SK-N-SH (cell line): ENCODE measurements at regions not wholly inside any gene's neighbourhood (a gene's known extent, or its start where the extent isn't known, plus 50 kb on each side); places are given as distances from the start of the nearest gene placed in this dataset.

Experiments used
- POLR2AphosphoS5 ChIP-seq: IDR thresholded peaks from 2 replicates; pipeline ENCODE4 v1.6.1; 2012; ENCODE audit warnings: low read depth, low read length
- RCOR1 ChIP-seq: fragments of 150-350 bp; IDR thresholded peaks from 2 replicates; pipeline ENCODE4 v1.6.1; 2017; ENCODE audit warnings: antibody characterized with exemption, low read length
- TAF1 ChIP-seq: IDR thresholded peaks from 2 replicates; pipeline ENCODE4 v1.6.1; 2012; ENCODE audit warnings: low read depth, mild to moderate bottlenecking, low read length, moderate library complexity, borderline replicate concordance
- TF ChIP-seq, protein P1 (sequence below): fragments of 200-600 bp; sonication (generic); IDR thresholded peaks from 2 replicates; pipeline ENCODE4 v1.6.1; 2017; ENCODE audit warnings: antibody characterized with exemption, mild to moderate bottlenecking, moderate library complexity
- TF ChIP-seq, protein P2 (sequence below): IDR thresholded peaks from 2 replicates; pipeline ENCODE4 v1.6.1; 2012; ENCODE audit warnings: mild to moderate bottlenecking, low read depth, low read length, moderate library complexity
- TF ChIP-seq, protein P3 (sequence below): IDR thresholded peaks from 2 replicates; pipeline ENCODE4 v1.4.0; 2012; ENCODE audit warnings: low read depth, borderline replicate concordance
- TF ChIP-seq, protein P4 (sequence below): fragments of 150-350 bp; IDR thresholded peaks from 2 replicates; pipeline ENCODE4 v1.6.1; 2017; ENCODE audit warnings: antibody characterized with exemption, low read length, low read depth, borderline replicate concordance

DNA sequence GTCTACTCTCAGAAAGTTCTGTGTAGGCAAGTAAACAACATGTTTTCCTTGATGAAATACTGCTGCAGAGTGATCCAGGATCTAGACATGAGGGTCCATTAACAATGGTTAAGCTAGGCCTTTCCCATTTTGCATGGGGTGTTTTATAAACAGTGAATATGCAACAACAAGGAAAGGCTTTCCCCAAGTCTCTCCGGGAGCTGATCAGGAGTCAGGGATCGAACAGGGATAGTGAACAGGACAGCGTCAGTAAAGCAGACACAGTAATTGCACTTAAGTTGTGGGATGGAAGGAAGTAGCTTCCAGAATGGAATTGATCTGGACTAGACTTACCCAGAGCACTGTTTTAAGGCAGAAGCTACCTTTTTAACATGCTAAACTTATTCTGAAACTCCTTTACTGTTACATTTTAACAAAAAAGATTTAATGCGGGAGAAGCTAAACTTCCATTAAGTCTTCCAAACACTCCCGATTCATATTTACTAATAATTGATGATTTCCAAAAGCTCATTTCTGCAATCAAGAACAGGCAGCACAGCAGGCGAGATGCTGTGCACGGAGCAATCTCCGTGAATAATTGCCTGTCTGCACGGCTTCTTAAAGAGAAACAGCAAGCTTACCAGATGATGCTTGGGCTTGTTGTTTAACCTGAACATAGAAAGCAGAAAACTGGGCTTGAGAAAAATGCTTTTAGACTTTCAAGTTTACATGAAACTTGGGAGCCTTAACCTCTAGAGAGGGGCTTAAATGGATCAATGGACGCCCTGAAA lies 50.3 kb upstream of the DOCK1 start:
- TF ChIP-seq, protein P1, sequence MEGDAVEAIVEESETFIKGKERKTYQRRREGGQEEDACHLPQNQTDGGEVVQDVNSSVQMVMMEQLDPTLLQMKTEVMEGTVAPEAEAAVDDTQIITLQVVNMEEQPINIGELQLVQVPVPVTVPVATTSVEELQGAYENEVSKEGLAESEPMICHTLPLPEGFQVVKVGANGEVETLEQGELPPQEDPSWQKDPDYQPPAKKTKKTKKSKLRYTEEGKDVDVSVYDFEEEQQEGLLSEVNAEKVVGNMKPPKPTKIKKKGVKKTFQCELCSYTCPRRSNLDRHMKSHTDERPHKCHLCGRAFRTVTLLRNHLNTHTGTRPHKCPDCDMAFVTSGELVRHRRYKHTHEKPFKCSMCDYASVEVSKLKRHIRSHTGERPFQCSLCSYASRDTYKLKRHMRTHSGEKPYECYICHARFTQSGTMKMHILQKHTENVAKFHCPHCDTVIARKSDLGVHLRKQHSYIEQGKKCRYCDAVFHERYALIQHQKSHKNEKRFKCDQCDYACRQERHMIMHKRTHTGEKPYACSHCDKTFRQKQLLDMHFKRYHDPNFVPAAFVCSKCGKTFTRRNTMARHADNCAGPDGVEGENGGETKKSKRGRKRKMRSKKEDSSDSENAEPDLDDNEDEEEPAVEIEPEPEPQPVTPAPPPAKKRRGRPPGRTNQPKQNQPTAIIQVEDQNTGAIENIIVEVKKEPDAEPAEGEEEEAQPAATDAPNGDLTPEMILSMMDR: no peak
- TF ChIP-seq POLR2AphosphoS5 (no peak), TAF1 (no peak), RCOR1 (no peak)
- TF ChIP-seq, protein P2, sequence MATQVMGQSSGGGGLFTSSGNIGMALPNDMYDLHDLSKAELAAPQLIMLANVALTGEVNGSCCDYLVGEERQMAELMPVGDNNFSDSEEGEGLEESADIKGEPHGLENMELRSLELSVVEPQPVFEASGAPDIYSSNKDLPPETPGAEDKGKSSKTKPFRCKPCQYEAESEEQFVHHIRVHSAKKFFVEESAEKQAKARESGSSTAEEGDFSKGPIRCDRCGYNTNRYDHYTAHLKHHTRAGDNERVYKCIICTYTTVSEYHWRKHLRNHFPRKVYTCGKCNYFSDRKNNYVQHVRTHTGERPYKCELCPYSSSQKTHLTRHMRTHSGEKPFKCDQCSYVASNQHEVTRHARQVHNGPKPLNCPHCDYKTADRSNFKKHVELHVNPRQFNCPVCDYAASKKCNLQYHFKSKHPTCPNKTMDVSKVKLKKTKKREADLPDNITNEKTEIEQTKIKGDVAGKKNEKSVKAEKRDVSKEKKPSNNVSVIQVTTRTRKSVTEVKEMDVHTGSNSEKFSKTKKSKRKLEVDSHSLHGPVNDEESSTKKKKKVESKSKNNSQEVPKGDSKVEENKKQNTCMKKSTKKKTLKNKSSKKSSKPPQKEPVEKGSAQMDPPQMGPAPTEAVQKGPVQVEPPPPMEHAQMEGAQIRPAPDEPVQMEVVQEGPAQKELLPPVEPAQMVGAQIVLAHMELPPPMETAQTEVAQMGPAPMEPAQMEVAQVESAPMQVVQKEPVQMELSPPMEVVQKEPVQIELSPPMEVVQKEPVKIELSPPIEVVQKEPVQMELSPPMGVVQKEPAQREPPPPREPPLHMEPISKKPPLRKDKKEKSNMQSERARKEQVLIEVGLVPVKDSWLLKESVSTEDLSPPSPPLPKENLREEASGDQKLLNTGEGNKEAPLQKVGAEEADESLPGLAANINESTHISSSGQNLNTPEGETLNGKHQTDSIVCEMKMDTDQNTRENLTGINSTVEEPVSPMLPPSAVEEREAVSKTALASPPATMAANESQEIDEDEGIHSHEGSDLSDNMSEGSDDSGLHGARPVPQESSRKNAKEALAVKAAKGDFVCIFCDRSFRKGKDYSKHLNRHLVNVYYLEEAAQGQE: no peak
- TF ChIP-seq, protein P3, sequence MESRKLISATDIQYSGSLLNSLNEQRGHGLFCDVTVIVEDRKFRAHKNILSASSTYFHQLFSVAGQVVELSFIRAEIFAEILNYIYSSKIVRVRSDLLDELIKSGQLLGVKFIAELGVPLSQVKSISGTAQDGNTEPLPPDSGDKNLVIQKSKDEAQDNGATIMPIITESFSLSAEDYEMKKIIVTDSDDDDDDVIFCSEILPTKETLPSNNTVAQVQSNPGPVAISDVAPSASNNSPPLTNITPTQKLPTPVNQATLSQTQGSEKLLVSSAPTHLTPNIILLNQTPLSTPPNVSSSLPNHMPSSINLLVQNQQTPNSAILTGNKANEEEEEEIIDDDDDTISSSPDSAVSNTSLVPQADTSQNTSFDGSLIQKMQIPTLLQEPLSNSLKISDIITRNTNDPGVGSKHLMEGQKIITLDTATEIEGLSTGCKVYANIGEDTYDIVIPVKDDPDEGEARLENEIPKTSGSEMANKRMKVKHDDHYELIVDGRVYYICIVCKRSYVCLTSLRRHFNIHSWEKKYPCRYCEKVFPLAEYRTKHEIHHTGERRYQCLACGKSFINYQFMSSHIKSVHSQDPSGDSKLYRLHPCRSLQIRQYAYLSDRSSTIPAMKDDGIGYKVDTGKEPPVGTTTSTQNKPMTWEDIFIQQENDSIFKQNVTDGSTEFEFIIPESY: no peak
- TF ChIP-seq, protein P4, sequence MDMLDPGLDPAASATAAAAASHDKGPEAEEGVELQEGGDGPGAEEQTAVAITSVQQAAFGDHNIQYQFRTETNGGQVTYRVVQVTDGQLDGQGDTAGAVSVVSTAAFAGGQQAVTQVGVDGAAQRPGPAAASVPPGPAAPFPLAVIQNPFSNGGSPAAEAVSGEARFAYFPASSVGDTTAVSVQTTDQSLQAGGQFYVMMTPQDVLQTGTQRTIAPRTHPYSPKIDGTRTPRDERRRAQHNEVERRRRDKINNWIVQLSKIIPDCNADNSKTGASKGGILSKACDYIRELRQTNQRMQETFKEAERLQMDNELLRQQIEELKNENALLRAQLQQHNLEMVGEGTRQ: no peak
